Testis (tissue), 2 donors: ENCODE measurements at regions not wholly inside any gene's neighbourhood (a gene's known extent, or its start where the extent isn't known, plus 50 kb on each side); places are given as distances from the start of the nearest gene placed in this dataset.

Source experiments
- DNase-seq: peaks from one replicate; pipeline ENCODE4 v3.0.0-alpha.2; 2019
- H3K27ac ChIP-seq, 2 donors: fragments of 200-600 bp; sonication (generic); one replicate each; pipeline ENCODE4 v1.5.1; 2019
- H3K27me3 ChIP-seq: fragments of 200-600 bp; sonication (generic); one replicate; pipeline ENCODE4 v1.5.1; 2019
- H3K36me3 ChIP-seq: fragments of 200-600 bp; sonication (generic); one replicate; pipeline ENCODE4 v1.5.1; 2017; ENCODE audit warnings: low read depth; ENCODE audit errors: missing control alignments
- H3K4me1 ChIP-seq: fragments of 200-600 bp; sonication (generic); one replicate; pipeline ENCODE4 v1.5.1; 2019
- H3K4me3 ChIP-seq, 2 donors: fragments of 200-600 bp; sonication (generic); one replicate each; pipeline ENCODE4 v1.5.1; 2017 to 2019
- H3K9me3 ChIP-seq: fragments of 200-600 bp; sonication (generic); one replicate; pipeline ENCODE4 v1.5.1; 2017
- POLR2A ChIP-seq: fragments of 450-650 bp; IDR thresholded peaks from one replicate; pipeline ENCODE4 v1.6.1; 2017; ENCODE audit warnings: antibody characterized with exemption, mild to moderate bottlenecking, moderate library complexity
- WGBS, 2 donors: methylation state at CpG; one replicate each; pipeline ENCODE4 v1.1.5; 2018; 5-methylcytosine and 5-hydroxymethylcytosine counted together
- intact Hi-C: fragments of 100-400 bp; cut with DNase I; formaldehyde crosslinking; loops from one replicate; pipeline ENCODE4 v1.15.1; 2023; ENCODE audit warnings: low total_unique reads
- TF ChIP-seq, protein P1 (sequence below), 3 experiments: fragments of 450-650 bp in 2 of 3; fragments of 200-600 bp in 1 of 3; sonication (generic) in 1 of 3; IDR thresholded peaks; one replicate each; pipeline ENCODE4 v1.5.1; 2016 to 2019; ENCODE audit warnings: antibody characterized with exemption in 3 of 3, mild to moderate bottlenecking in 2 of 3, moderate library complexity in 1 of 3

DNA sequence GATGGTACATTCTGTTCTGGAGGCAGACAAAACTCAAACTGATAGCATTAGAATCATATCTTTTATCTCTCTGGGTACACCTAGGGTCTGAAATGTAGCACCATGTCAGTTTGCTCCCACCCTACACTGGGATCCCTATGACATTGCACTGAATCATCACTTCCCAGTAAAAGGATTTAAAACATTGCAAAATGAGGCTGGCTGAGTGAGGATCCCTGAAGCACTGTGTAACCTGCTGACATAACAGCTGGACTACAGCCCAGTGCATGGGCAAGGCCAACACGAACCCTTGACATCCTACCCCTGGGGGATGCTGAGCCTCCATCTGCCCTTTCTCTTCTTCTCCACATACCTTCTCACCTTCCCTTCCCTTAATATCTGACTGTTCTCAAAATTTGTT, 253.2 kb downstream of the TTC32 start:
- Histone ChIP-seq H3K4me1 (no peaks in the 10 kb centered on the region), H3K9me3 (no peaks in the 10 kb centered on the region), H3K4me3 (no peak overlapping the region), H3K36me3 (no peaks in the 10 kb centered on the region), H3K27me3 (no peaks in the 10 kb centered on the region), H3K27ac (no peak overlapping the region)
- TF ChIP-seq, protein P1, sequence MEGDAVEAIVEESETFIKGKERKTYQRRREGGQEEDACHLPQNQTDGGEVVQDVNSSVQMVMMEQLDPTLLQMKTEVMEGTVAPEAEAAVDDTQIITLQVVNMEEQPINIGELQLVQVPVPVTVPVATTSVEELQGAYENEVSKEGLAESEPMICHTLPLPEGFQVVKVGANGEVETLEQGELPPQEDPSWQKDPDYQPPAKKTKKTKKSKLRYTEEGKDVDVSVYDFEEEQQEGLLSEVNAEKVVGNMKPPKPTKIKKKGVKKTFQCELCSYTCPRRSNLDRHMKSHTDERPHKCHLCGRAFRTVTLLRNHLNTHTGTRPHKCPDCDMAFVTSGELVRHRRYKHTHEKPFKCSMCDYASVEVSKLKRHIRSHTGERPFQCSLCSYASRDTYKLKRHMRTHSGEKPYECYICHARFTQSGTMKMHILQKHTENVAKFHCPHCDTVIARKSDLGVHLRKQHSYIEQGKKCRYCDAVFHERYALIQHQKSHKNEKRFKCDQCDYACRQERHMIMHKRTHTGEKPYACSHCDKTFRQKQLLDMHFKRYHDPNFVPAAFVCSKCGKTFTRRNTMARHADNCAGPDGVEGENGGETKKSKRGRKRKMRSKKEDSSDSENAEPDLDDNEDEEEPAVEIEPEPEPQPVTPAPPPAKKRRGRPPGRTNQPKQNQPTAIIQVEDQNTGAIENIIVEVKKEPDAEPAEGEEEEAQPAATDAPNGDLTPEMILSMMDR (IDR thresholded peaks at IDR 0.05): no peak
- TF ChIP-seq POLR2A: no peak
- 27 to 35% methylated on average over 1 of the region's 1 CpG for WGBS, 2 donors
- intact Hi-C loops: no loop called here
- no peak for DNase-seq

DNA sequence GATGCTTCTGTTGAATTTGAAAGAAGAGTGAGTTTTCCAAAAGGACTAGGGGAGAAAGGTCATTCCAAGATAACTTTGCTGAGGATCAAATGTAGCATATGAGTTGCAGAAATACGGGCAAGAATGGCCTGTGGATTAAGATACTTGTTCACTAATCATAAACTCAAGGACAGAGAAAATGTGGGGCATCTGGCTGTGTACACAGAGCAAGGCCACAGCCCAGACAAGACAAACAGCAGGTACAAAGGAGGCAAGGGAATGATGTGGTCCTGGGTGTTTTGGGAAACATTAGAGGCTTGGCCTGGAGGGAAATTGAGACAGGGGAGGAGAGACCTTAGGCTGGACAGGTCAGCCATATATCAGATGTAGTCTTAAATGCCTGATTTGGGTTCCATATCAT, 254.8 kb downstream of the TTC32 start:
- H3K4me1 ChIP-seq: no peaks in the 10 kb centered on the region
- H3K9me3 ChIP-seq: no peaks in the 10 kb centered on the region
- 63 to 71% methylated on average over 1 of the region's 1 CpG for WGBS, 2 donors
- DNase-seq: no peak
- H3K36me3 ChIP-seq: no peaks in the 10 kb centered on the region
- H3K27me3 ChIP-seq: no peaks in the 10 kb centered on the region
- intact Hi-C loops: no loop called here
- no peak for TF ChIP-seq POLR2A
- TF ChIP-seq, protein P1 (IDR thresholded peaks at IDR 0.05): no peak
- no peak overlapping the region for H3K27ac ChIP-seq
- no peak overlapping the region for H3K4me3 ChIP-seq

DNA sequence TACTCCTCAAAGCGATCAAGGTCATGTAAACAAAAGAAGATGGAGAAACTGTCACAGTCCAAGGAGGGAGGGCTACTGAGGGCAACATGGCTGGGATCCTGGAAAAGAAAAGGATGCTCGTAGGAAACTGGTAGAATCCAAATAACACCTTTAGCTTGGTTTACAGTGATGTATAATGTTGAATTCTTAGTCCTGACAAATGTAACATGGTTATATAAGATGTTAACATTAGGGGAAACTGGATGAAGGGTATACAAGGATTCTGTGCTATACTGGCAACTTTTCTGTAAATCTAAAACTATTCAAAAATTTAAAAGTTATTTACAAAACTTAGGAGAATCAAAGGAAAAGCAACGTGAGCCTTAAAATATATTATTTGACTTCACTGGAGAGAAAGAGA, 257.0 kb downstream of the TTC32 start:
- no peaks in the 10 kb centered on the region for H3K27me3 ChIP-seq
- no peak for TF ChIP-seq POLR2A
- TF ChIP-seq, protein P1 (IDR thresholded peaks at IDR 0.05): no peak
- H3K9me3 ChIP-seq: no peaks in the 10 kb centered on the region
- H3K36me3 ChIP-seq: no peaks in the 10 kb centered on the region
- DNase-seq: no peak
- no peak overlapping the region for H3K4me3 ChIP-seq
- intact Hi-C loops: no loop called here
- WGBS, 2 donors: 86 to 88% methylated on average over 3 of the region's 3 CpGs
- H3K4me1 ChIP-seq: no peaks in the 10 kb centered on the region
- no peak overlapping the region for H3K27ac ChIP-seq

DNA sequence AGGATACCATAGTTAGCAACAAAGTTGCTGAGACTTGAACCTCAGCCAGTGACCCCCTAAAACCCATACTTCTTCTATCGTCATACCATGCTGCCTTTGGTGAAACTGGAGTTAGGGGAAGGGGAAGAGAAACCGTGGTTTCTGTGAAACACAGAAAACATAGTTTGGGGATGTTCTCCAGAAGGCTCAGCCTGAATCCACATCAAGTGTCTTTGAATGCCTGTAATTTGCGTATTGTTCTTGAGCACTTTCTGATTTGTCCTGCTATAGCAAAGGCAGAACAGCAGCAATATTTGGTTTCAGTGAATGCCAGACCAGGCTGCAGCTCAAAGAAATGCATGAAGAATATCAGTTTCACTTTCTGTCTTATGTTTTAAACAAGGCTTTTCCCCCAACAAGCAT, 258.7 kb downstream of the TTC32 start:
- TF ChIP-seq POLR2A: no peak
- TF ChIP-seq, protein P1 (IDR thresholded peaks at IDR 0.05): no peak
- no peak for DNase-seq
- 80 to 83% methylated on average over 3 of the region's 3 CpGs for WGBS, 2 donors
- intact Hi-C loops: no loop called here
- no peaks in the 10 kb centered on the region for H3K4me1 ChIP-seq
- no peaks in the 10 kb centered on the region for H3K9me3 ChIP-seq
- H3K27ac ChIP-seq: no peak overlapping the region
- no peaks in the 10 kb centered on the region for H3K27me3 ChIP-seq
- no peaks in the 10 kb centered on the region for H3K36me3 ChIP-seq
- no peak overlapping the region for H3K4me3 ChIP-seq

DNA sequence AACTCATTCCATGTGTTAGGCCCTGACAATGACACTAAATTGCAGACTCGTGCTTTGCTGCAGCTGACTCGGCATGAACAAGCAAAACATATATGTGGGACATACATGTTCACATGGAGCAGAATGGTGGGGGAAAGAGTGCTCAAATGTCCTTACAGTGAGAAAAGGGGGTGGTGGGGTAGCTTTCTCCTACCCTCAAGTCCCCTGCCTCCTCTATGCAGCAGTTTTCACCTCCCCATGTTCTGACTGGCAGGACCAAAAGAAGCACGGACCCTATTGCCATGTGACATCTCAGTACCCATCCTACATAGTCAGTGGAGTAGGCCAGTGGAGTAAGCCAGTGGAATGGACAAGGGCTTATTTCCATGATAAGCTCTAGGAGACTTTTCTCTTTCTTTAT, 259.3 kb downstream of the TTC32 start:
- TF ChIP-seq, protein P1 (IDR thresholded peaks at IDR 0.05): no peak
- no peak for TF ChIP-seq POLR2A
- H3K36me3 ChIP-seq: no peaks in the 10 kb centered on the region
- no peak for DNase-seq
- H3K4me3 ChIP-seq: no peak overlapping the region
- no peaks in the 10 kb centered on the region for H3K9me3 ChIP-seq
- no peak overlapping the region for H3K27ac ChIP-seq
- H3K27me3 ChIP-seq: no peaks in the 10 kb centered on the region
- intact Hi-C loops: no loop called here
- H3K4me1 ChIP-seq: no peaks in the 10 kb centered on the region
- WGBS, 2 donors: 86 to 96% methylated on average over 3 of the region's 3 CpGs
